ENCODE measurements at regions not wholly inside any gene's neighbourhood (a gene's known extent, or its start where the extent isn't known, plus 50 kb on each side); places are given as distances from the start of the nearest gene placed in this dataset.
A peak's percentile ranks its signal among the peaks of the same experiment; 100 is the strongest.
"Not testable (repeated sequence)": the region's sequence is repeated elsewhere in the genome, so short reads cannot be mapped to it uniquely, and the experiment has no call there.

DNA sequence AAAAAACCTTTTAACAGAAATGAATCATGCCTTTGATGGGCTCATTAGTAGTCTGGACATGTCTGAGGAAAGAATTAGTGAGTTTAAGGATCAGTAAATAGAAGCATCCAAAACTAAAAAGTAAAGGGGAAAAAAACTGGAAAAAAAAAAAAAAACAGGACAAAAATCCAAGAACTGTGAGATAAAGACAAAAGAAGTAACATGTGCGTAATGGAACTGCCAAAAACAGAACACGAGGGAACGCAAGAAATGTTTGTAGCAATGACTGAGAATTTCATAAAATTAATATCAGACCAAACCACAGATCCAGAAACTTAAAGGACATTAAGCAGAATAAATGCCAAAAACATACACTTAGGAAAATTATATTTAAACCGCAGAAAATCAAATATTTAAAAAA is 77.4 kb downstream of the MS4A13 start:
- DNase-seq, result no peak

DNA sequence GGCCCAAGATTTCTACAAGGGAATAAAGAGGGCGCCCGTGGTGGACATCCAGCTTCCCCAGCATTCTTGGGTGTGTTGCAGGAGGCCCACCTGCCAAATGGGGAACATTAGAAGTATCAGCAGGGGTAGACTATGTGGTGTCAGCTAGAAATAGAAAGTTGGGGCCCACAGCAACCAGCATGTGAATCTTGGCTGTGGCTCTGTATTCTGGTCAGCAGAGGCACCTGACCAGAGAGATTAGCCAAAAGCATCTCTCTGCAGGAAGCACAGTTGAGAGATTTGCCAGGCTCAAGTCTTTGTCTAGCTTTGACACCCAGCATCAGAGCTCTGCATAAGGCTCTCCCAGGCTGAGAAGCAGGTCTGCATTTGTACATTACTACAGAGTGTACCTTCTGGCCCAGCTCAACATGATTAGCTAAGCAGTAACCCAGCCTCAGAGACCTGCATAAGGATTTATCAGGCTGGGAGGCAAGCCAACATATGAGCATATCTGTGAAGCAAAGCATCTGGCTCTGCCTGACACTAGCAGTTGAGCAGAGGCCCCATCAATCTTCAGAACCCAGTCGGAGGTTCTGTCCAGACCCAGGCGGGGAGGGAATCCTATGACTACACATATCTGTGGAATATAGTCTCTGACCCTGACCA is 79.9 kb downstream of the MS4A13 start:
- DNase-seq, result no peak

DNA sequence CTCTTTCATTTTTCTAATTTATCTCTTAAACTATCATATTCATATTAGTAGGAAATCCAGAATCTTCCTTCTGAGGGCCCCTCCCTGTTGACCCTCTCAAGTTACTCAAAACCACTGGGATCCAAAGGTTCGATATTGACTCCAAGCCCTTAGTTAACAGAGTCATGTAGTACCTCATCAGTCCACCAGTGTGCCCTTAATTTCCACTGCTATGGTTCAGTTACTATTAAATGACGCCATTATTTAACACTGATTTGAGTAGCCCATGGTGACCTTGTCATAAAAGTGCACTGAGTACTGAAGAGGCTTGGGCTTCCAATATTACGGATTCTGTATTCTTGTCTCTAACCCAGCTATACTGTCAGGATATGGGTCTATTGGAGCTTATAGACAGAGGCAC is 91.9 kb upstream of the MS4A8 start:
- no peak for DNase-seq

DNA sequence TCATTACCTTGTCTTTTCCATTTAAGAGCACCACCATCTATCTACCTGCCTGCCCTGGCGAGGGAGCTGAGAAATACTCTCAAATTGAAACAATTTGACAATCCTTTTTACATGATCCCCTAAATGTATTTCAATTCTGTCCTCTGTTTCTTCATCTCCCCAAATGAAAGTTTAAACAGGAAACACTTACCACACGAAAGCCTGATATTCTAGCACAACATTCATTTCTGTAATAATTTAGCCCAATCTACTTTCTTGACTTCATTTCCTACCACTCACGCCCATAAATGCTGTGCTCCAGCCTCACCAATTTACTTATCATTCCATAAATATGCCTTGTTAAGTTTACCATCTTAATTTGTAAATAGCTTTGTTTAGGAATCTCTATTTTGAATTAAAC is 89.8 kb upstream of the MS4A8 start:
- no peak for DNase-seq

DNA sequence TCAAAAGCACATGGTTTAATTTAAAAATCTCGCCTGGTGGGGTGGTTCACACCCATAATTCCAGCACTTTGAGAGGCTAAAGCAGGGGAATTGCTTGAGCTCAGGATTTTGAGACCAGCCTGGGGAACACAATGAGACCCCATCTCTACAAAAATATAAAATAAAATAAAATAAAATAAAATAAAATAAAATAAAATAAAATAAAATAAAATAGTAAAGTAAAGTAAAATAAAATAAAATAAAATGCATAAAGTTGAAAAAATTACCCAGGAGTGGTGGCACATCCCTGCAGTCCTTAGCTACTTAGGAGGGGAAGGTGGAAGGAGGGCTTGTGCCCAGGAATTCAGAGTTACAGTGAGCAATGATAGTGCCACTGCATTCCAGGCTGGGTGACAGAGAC is 88.7 kb upstream of the MS4A8 start:
- DNase-seq, result no peak

- no peak for DNase-seq
Observed at GRCh38 chr11:60615497-60615896, 83.9 kb upstream of the MS4A8 start.

GRCh38 chr11:60621940-60622339 is 77.5 kb upstream of the MS4A8 start:
- DNase-seq, result not testable (repeated sequence)

- DNase-seq, result not testable (repeated sequence)
Observed at GRCh38 chr11:60622776-60623175, 76.6 kb upstream of the MS4A8 start.

DNA sequence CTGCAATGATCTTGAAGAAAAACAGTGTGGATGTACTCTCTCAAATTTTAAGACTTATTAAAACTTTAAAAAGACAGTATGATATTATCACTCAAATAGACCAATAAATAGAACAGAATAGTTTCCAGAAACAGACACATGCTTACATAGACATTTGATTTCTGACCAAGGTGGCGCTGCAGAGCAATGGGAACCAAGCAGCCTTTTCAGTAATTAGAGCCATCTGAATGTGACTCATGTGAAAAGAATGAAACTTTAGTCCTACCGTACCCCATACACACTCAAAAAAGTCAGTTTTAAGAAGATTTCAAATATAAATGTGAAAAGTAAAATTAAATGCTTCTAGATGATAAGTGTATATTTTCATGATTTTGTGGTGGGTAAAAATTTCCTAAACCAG is 74.2 kb upstream of the MS4A8 start:
- DNase-seq, result no peak

- DNase-seq, result no peak
Observed at GRCh38 chr11:60629399-60629798, 70.0 kb upstream of the MS4A8 start.

DNA sequence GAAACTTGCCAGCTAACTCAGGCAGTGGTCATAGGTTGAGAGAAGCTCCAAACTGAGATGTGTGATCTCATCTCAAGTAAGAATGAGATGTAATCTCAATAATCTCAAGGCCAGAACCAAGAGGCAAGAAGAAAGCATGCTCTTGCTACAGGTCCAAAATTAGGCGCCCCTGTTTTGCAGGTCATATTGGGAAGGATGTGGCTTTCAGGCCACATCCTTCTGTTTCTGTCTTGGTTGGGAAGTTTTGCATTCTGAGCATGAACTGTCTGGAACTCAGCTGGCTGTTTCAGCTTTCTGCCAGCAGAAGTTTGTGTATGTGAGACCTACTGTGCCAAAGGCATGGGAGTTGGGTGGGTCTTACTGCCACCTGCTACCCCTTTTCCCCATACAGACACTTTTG is 67.5 kb upstream of the MS4A8 start:
- DNase-seq, result no peak

DNA sequence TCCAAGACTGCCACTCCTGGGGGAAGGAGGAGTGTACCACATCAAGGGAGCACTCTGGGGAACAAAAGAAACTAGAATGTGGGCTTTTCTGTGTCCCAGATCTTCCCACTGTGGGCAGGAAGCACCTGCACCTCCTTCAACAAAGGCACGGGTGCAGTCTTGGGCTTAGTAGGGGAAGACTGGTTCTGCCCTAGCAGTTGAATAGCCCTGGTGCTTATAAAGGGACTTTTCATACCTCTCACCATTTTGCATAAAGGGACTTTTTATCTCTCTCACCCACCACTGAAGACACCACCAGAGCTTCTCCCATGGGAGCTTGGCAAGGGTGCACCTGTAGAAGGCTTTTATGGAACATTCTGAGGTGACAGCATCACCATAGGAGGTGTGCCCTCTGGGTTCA is 65.8 kb upstream of the MS4A8 start:
- no peak for DNase-seq

- peak; percentile 49 for DNase-seq
Observed at GRCh38 chr11:60634126-60634525, 65.3 kb upstream of the MS4A8 start.

- no peak for DNase-seq
Observed at GRCh38 chr11:60641940-60642339, 57.5 kb upstream of the MS4A8 start.

DNA sequence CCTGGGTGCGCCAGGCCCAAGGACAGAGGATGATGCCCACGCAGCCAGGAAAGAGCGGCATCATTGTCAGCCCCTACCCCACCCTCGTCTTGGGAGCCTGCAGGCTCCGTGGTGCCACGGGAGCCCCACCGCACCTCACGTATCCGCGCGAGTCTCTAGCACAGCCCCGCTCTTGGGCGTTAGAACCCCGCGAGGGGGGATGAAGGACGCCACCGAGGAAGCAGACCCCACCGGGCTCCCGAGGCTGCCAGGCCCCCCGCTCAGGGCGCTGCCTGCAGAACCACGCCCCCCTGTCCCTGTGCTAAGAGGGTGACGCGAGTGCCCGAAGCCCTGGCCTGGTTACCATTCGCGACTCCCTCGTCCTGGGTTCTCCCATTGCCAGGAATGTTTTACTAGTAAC is 52.3 kb upstream of the MS4A8 start:
- DNase-seq, result no peak

Measured in NCI-H146 (cell line).